Thymus (tissue), 11 donors: ENCODE measurements at regions not wholly inside any gene's neighbourhood (a gene's known extent, or its start where the extent isn't known, plus 50 kb on each side); places are given as distances from the start of the nearest gene placed in this dataset.
A peak's percentile ranks its signal among the peaks of the same experiment; 100 is the strongest.

Experiments
- DNase-seq, 9 donors: peaks; one replicate each; pipeline ENCODE4 v3.0.0-alpha.2; 2013; ENCODE audit warnings: low spot score in 9 of 9, low read depth in 6 of 9, missing footprints in 1 of 9
- H3K27ac ChIP-seq, 2 donors: one replicate each; pipeline ENCODE4 v1.5.1; 2013; ENCODE audit warnings: control low read depth in 1 of 2, low read depth in 1 of 2, low read length in 1 of 2, mild to moderate bottlenecking in 1 of 2, moderate library complexity in 1 of 2
- H3K27me3 ChIP-seq, 2 donors: one replicate each; pipeline ENCODE4 v1.5.1; 2013; ENCODE audit warnings: low read length in 1 of 2; ENCODE audit not compliant: control insufficient read depth in 2 of 2, insufficient read depth in 1 of 2
- H3K36me3 ChIP-seq, 2 donors: one replicate each; pipeline ENCODE4 v1.5.1; 2013; ENCODE audit warnings: low read length in 1 of 2, mild to moderate bottlenecking in 1 of 2, moderate library complexity in 1 of 2; ENCODE audit not compliant: control insufficient read depth in 2 of 2, insufficient read depth in 2 of 2
- H3K4me1 ChIP-seq, 2 donors: one replicate each; pipeline ENCODE4 v1.5.1; 2013; ENCODE audit warnings: low read length in 2 of 2; ENCODE audit not compliant: control insufficient read depth in 2 of 2, insufficient read depth in 2 of 2
- H3K4me3 ChIP-seq, 2 donors: one replicate each; pipeline ENCODE4 v1.5.1; 2013; ENCODE audit warnings: low read length in 2 of 2, control low read depth in 1 of 2, mild to moderate bottlenecking in 1 of 2
- H3K9me3 ChIP-seq, 2 donors: one replicate each; pipeline ENCODE4 v1.5.1; 2013; ENCODE audit warnings: low read length in 1 of 2, mild to moderate bottlenecking in 1 of 2; ENCODE audit not compliant: control insufficient read depth in 2 of 2, insufficient read depth in 1 of 2
- WGBS: extraction: QIAGEN DNeasy Blood & Tissue Kit; methylation state at CpG from one replicate; pipeline ENCODE4 v1.1.7; 2013; 5-methylcytosine and 5-hydroxymethylcytosine counted together
- donor health status: healthy.

DNA sequence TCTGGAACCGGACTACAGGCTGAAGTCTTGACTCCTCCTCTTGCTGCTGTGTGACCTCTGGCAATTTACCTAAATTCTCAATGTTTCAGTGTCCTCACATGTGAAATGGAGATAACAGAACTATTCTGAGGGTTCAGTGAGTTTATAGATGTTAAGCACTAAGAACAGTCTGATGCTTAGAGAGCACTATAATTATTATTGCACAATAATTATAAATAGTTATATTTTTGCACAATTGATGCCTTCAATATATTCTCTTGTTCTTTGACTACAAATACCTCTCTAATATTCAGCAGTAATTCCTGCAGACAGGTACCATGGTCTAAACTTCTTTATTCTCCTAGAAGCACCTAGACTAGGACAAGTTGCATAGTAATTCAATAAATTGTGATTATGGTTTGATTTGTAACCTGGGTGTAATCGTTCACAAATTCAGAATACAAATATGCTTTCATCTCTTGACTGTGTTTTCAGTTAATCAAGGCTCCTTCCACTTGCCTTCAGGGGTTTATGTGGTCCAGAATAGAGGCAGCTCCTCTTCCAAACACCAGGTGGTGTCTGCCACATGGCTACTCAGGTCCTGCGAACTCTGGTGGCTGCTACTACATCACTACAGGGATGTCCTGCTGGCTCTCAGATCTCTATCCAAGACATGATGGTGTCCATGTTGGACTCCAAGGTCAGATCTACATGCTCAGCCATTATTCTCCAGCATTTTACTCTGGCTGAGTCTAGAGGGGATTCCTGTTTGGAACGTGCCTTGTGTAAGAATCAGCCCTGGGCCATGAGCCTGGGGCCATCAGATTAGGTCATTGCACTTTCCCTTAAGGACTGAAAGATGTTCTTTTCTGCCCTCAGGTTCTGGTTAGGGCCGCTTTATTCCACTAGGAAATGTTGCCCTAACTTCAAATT, 103.4 kb downstream of the QRFPR start:
- Histone ChIP-seq H3K36me3 (no peaks in the 10 kb centered on the region), H3K4me3 (no peak overlapping the region), H3K9me3 (peaks cover 0 to 3% of the 10 kb centered on the region in 2 donors), H3K27ac (no peak overlapping the region), H3K27me3 (no peaks in the 10 kb centered on the region), H3K4me1 (no peaks in the 10 kb centered on the region)
- WGBS: 89% methylated on average over 5 of the region's 5 CpGs
- DNase-seq: no peak

DNA sequence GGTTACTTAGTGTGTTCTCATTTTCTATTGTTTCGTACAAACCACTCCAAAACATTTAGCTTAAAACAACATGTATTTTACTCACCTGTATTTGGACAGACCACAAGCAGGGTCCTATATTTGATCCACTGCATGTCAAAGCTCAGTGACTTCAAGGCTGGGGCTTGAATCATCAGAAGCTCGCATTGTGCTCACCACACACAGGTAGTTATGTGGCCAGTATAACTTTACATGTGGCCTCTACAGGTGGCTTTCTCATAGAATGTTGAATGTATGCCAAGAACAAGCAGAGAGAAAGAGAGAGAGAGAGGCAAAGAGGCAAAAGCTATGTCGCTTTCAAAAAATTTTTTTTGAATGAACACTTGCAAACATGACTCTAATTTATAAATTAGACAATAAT, 107.6 kb downstream of the QRFPR start:
- H3K27ac ChIP-seq: no peak overlapping the region
- no peaks in the 10 kb centered on the region for H3K27me3 ChIP-seq
- no peaks in the 10 kb centered on the region for H3K4me1 ChIP-seq
- no peaks in the 10 kb centered on the region for H3K9me3 ChIP-seq
- H3K4me3 ChIP-seq: no peak overlapping the region
- H3K36me3 ChIP-seq: no peaks in the 10 kb centered on the region
- DNase-seq: no peak
- WGBS: 40% methylated on average over 3 of the region's 3 CpGs

DNA sequence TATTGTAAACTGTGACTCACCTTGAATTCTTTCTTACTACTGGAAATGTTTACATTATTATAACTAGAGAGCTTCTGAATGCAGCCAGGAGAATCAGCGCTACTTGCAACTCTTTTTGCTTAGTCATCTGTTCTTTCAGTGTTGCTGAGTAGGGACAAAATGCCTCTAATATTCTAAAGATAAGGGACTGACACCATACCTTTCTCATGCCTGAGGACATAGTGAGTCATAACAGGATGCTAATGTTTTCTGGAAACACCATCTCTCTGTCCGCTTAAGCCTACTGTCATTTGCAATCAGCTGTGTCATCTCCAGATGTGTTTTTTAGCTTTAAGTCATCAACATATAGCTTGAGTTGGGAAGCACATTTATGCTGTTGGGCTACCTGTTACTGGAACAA, 108.3 kb downstream of the QRFPR start:
- 79% methylated on average over 2 of the region's 2 CpGs for WGBS
- no peak overlapping the region for H3K4me3 ChIP-seq
- H3K36me3 ChIP-seq: no peaks in the 10 kb centered on the region
- no peak for DNase-seq
- H3K9me3 ChIP-seq: no peaks in the 10 kb centered on the region
- no peaks in the 10 kb centered on the region for H3K27me3 ChIP-seq
- no peak overlapping the region for H3K27ac ChIP-seq
- no peaks in the 10 kb centered on the region for H3K4me1 ChIP-seq

DNA sequence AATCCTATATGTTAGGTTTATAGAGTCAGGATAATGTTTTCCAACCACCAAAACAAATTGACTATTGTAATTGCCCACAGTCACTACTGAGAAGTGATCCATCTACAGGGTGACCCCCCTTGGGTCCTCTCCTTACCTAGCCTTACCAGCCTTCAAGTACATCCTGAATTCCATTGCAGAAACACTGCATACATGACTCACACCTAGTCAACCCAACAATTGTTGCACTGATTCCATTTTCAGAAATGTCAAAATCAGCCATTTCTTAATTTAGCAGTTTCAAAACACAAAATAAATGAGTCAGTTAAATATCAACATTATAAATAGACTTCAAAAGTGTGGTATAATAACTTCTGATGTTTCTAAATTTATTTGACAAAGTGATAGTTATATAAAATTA, 106.3 kb upstream of the TNIP3 start:
- DNase-seq: no peak
- Histone ChIP-seq H3K36me3 (no peaks in the 10 kb centered on the region), H3K4me1 (no peaks in the 10 kb centered on the region), H3K4me3 (no peak overlapping the region), H3K9me3 (no peaks in the 10 kb centered on the region), H3K27me3 (no peaks in the 10 kb centered on the region), H3K27ac (no peak overlapping the region)

DNA sequence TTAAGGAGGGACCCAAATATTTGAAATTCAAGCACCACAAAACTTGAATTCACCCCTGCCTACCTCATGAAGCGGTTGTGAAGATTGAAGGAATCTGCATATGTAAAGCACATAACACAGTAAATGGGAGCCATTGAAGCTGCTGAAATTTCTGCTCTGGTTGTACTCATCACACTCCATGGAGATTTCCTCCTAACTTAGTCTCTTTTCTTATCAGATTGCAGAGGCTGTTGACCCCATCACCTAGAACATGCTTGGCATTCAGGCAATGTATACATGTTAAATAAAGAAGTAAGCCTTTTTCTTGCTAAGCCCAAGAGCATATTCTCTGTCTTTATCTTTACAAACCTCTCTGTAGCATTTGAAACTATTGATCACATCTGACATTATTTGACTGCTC, 104.9 kb upstream of the TNIP3 start:
- H3K27me3 ChIP-seq: no peaks in the 10 kb centered on the region
- no peak overlapping the region for H3K4me3 ChIP-seq
- DNase-seq: no peak
- no peaks in the 10 kb centered on the region for H3K36me3 ChIP-seq
- H3K9me3 ChIP-seq: no peaks in the 10 kb centered on the region
- no peaks in the 10 kb centered on the region for H3K4me1 ChIP-seq
- 96% methylated on average over 1 of the region's 1 CpG for WGBS
- no peak overlapping the region for H3K27ac ChIP-seq

DNA sequence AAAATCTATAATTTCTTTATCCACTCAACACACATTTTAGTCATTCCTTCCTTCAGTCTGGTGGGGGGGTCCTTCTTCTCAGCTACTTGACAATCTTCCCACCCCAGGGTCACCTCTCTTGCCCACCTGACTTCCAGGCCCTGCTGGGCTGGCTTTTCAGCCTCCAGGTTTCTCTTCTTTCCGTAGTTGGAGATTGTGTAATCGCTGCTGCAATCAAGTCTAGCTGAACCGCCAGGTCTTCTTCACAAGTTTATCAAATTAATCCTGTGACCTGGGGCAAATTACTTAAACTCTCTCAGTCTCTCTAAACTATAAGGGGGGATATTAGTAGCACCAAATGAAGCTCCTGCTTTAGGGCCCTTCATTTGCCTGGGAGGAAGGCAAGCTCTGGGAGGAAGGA, 102.9 kb upstream of the TNIP3 start:
- no peaks in the 10 kb centered on the region for H3K9me3 ChIP-seq
- no peaks in the 10 kb centered on the region for H3K27me3 ChIP-seq
- no peaks in the 10 kb centered on the region for H3K36me3 ChIP-seq
- H3K27ac ChIP-seq: no peak overlapping the region
- 84% methylated on average over 3 of the region's 3 CpGs for WGBS
- DNase-seq: no peak
- no peak overlapping the region for H3K4me3 ChIP-seq
- H3K4me1 ChIP-seq: no peaks in the 10 kb centered on the region

DNA sequence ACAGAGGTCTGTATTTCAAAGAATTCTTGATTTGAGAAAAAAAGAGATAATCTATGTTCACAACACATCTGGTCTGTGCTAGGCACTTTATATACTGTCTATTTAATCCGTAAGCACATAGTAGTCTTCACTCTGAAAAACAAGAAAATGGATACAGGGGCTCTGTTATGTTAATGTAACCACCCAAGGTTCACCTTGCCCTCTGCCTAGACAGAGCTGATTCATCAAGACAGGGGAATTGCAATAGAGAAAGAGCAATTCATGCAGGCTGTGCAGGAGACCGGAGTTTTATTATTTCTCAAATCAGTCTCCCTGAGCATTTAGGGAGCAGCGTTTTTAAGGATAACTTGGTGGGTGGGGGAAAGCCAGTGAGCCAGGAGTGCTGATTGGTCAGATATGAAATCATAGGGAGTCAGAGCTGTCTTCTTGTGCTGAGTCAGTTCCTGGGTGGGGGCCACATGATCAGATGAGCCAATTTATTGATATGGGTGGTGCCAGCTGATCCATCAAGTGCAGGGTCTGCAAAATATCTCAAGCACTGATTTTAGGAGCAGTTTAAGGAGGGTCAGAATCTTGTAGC, 92.9 kb upstream of the TNIP3 start:
- Histone ChIP-seq H3K27ac (no peak overlapping the region), H3K4me1 (no peaks in the 10 kb centered on the region), H3K9me3 (no peaks in the 10 kb centered on the region), H3K36me3 (no peaks in the 10 kb centered on the region), H3K27me3 (no peaks in the 10 kb centered on the region), H3K4me3 (no peak overlapping the region)
- WGBS: 95% methylated on average over 3 of the region's 3 CpGs
- no peak for DNase-seq

DNA sequence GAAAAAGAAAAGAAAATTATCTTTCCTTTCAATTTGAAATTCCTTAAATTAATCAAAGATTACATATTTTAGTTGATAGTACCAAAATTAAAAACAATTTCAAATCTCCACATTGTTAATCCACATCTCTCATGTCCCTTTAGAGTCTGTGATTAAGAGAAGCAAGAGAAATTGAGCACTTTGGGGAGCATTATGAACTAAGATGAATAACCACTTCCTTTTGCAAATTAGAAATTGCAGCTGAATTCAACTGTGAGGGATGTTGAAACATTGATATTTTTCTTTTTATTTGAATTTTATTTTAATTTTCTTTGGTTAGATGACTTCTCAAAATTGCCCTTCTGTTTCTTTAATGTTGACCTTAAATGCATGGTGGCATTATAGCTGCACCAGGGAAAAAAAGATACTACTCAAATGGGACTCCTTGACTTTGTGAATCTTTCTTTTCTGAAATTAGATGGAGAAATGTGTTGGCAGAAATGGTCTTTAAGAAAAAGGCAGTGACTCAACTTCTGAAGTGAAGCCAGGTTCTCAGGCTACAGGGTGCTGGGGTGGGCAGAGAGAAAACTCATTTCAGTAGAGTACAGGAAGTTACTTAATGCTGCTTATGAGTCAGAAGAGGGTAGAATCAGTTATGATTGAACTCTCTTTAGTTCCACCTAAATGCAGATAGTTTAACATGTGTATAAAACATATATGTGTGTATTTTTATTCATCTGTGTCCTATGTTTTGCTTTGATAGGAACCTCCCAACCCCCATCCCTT, 92.0 kb upstream of the TNIP3 start:
- H3K27ac ChIP-seq: peak overlapping the region in 1 of 2 donors; percentile 43
- no peak overlapping the region for H3K4me3 ChIP-seq
- DNase-seq: peak in 3 of 9 donors; percentile 11 to 48 (median 18)
- H3K4me1 ChIP-seq: no peaks in the 10 kb centered on the region
- H3K9me3 ChIP-seq: no peaks in the 10 kb centered on the region
- H3K36me3 ChIP-seq: no peaks in the 10 kb centered on the region
- no peaks in the 10 kb centered on the region for H3K27me3 ChIP-seq

DNA sequence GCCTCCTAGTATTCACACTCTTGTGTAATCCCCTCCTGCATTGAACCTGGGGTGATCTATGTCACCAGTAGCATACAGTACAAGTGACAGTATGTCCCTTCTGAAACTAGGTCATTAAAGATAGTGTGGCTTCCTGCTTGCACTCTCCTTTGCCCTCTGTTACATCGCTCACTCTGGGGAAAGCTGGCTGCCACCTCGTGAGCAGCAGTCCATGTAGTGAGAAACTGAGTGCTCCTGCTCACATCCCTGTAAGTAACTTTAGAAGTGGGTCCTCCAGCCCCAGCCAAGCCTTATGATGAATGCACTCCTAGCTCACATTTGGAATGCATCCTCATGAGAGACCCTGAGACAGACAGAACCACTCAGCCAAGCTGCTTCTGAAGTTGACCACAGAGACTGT, 89.8 kb upstream of the TNIP3 start:
- Histone ChIP-seq H3K27me3 (no peaks in the 10 kb centered on the region), H3K9me3 (no peaks in the 10 kb centered on the region), H3K4me3 (no peak overlapping the region), H3K36me3 (no peaks in the 10 kb centered on the region), H3K27ac (no peak overlapping the region), H3K4me1 (no peaks in the 10 kb centered on the region)
- 92% methylated on average over 2 of the region's 2 CpGs for WGBS
- DNase-seq: no peak
